Esophagus squamous epithelium (tissue), 5 donors: ENCODE measurements at regions not wholly inside any gene's neighbourhood (a gene's known extent, or its start where the extent isn't known, plus 50 kb on each side); places are given as distances from the start of the nearest gene placed in this dataset.

Experiments used
- DNase-seq: peaks from one replicate; lab custom pipeline; 2025; lab: John Stamatoyannopoulos, UW
- H3K27ac ChIP-seq, 4 donors: fragments of 200-600 bp; sonication (generic); one replicate each; pipeline ENCODE4 v1.5.1; 2016 to 2019; ENCODE audit warnings: mild to moderate bottlenecking in 1 of 4
- H3K27me3 ChIP-seq, 4 donors: fragments of 200-600 bp; sonication (generic); 1 replicate in 3 of 4; 2 replicates in 1 of 4; pipeline versions ENCODE4 v1.5.1 to v1.6.0; 2017 to 2021; ENCODE audit warnings: antibody characterized with exemption in 1 of 4
- H3K36me3 ChIP-seq, 3 donors: fragments of 200-600 bp; sonication (generic); one replicate each; pipeline ENCODE4 v1.5.1; 2016 to 2019
- H3K4me1 ChIP-seq, 3 donors: fragments of 200-600 bp; sonication (generic); one replicate each; pipeline ENCODE4 v1.5.1; 2017 to 2019
- H3K4me3 ChIP-seq, 4 donors: fragments of 200-600 bp; sonication (generic); 1 replicate in 3 of 4; 2 replicates in 1 of 4; pipeline ENCODE4 v1.5.1; 2016 to 2019; ENCODE audit warnings: mild to moderate bottlenecking in 2 of 4, moderate library complexity in 1 of 4
- H3K9me3 ChIP-seq, 3 donors: fragments of 200-600 bp; sonication (generic); one replicate each; pipeline ENCODE4 v1.5.1; 2016 to 2019
- POLR2A ChIP-seq, 4 donors: fragments of 450-650 bp; IDR thresholded peaks; one replicate each; pipeline ENCODE4 v1.6.1; 2017; ENCODE audit warnings: antibody characterized with exemption in 4 of 4, mild to moderate bottlenecking in 4 of 4, moderate library complexity in 3 of 4
- WGBS, 2 donors: methylation state at CpG; one replicate each; pipeline ENCODE4 v1.1.5; 2018; 5-methylcytosine and 5-hydroxymethylcytosine counted together
- intact Hi-C: fragments of 100-400 bp; cut with DNase I; formaldehyde crosslinking; loops from one replicate; pipeline ENCODE4 v1.15.0; 2022
- TF ChIP-seq, protein P1 (sequence below), 6 experiments: fragments of 450-650 bp in 4 of 6; fragments of 200-600 bp in 2 of 6; sonication (generic) in 2 of 6; IDR thresholded peaks; one replicate each; pipeline ENCODE4 v1.5.1; 2016 to 2019; ENCODE audit warnings: antibody characterized with exemption in 6 of 6, mild to moderate bottlenecking in 4 of 6, moderate library complexity in 4 of 6
- donor health status: DM: yes; HTN: yes; CAD: no.

GRCh38 chr2:192775459-192776262 is 580.9 kb upstream of the TMEFF2 start:
- no peak for TF ChIP-seq POLR2A (IDR thresholded peaks at IDR 0.05)
- TF ChIP-seq, protein P1, sequence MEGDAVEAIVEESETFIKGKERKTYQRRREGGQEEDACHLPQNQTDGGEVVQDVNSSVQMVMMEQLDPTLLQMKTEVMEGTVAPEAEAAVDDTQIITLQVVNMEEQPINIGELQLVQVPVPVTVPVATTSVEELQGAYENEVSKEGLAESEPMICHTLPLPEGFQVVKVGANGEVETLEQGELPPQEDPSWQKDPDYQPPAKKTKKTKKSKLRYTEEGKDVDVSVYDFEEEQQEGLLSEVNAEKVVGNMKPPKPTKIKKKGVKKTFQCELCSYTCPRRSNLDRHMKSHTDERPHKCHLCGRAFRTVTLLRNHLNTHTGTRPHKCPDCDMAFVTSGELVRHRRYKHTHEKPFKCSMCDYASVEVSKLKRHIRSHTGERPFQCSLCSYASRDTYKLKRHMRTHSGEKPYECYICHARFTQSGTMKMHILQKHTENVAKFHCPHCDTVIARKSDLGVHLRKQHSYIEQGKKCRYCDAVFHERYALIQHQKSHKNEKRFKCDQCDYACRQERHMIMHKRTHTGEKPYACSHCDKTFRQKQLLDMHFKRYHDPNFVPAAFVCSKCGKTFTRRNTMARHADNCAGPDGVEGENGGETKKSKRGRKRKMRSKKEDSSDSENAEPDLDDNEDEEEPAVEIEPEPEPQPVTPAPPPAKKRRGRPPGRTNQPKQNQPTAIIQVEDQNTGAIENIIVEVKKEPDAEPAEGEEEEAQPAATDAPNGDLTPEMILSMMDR (IDR thresholded peaks at IDR 0.05), result no peak
- no peaks in the 10 kb centered on the region for H3K9me3 ChIP-seq
- 67 to 74% methylated on average over 6 of the region's 6 CpGs for WGBS, 2 donors
- no peaks in the 10 kb centered on the region for H3K4me1 ChIP-seq
- H3K27ac ChIP-seq, result no peak overlapping the region
- no peaks in the 10 kb centered on the region for H3K27me3 ChIP-seq
- H3K4me3 ChIP-seq, result no peak overlapping the region
- H3K36me3 ChIP-seq, result no peaks in the 10 kb centered on the region
- DNase-seq, result no peak
- intact Hi-C loops, result no loop called here

DNA sequence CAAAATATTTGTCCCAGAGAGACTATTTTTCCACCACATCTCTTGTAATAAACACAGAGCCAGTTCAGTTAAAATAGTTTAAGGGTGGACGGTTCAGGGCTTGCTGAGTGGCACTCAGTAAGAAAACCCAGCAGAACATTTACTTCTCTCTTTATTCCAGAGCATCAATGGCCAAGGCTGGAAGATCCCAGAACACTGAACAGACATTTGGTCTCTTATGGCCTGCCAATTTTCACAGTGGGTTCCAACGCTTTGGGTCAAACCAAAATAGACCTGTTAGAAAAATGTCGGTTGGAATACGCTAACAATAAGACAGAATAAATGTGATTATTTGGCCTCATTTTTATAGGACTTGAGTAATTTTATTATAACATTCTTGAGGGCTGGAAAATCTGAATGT is 580.3 kb upstream of the TMEFF2 start:
- Histone ChIP-seq H3K4me3 (no peak overlapping the region), H3K27me3 (no peaks in the 10 kb centered on the region), H3K36me3 (no peaks in the 10 kb centered on the region), H3K9me3 (no peaks in the 10 kb centered on the region), H3K4me1 (no peaks in the 10 kb centered on the region), H3K27ac (no peak overlapping the region)
- TF ChIP-seq, protein P1 (IDR thresholded peaks at IDR 0.05), result no peak
- no peak for TF ChIP-seq POLR2A (IDR thresholded peaks at IDR 0.05)
- intact Hi-C loops, result no loop called here
- 87 to 100% methylated on average over 4 of the region's 4 CpGs for WGBS, 2 donors
- DNase-seq, result no peak

DNA sequence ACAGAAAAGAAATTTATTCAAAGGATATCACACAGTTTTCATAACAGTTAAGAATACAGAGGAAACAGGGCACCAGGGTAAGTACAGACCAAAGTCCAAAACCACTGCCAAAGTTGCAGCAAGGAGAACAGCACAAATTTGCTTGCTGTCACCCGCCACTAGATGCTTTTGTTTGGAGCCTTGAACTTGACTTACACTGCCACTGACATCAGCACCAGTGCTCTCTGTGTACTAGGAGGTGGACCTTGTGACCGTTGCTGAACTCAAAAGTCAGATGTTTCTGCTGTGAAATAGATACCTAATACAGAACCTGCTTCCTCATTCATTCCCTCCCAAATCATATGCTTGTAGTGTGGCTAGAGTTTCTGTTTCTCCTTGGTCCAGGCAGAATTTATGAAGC is 578.3 kb upstream of the TMEFF2 start:
- TF ChIP-seq, protein P1 (IDR thresholded peaks at IDR 0.05), result no peak
- TF ChIP-seq POLR2A (IDR thresholded peaks at IDR 0.05), result no peak
- Histone ChIP-seq H3K27me3 (no peaks in the 10 kb centered on the region), H3K4me3 (no peak overlapping the region), H3K9me3 (no peaks in the 10 kb centered on the region), H3K36me3 (no peaks in the 10 kb centered on the region), H3K4me1 (no peaks in the 10 kb centered on the region), H3K27ac (no peak overlapping the region)
- intact Hi-C loops, result no loop called here
- no peak for DNase-seq
- 35 to 42% methylated on average over 2 of the region's 2 CpGs for WGBS, 2 donors

DNA sequence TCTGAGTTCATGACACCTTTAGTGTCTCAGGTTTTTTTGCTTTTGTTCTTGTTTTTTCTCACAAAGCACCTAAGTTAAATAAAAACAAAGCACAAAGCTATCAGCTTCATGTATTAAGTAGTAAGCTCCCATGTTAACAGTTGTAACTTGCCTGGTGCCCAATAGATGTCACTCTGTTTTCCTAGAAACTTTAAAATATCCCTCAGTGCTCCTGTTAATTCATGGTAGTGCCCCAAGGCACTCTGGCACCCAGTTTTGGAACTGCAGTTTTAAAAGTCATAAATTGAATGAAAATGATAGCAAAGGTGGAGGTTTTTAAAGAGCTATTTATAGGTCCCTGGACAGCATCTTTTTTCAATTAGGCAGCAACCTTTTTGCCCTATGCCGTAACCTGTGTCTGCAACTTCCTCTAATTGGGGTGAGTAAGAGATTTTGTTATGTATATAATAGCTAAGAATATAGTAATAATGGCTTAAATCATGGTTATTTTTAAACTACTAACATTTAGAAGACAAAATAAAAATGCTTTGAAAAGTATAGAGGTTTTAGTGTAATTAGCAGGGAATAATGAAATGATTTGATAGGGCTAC is 555.0 kb upstream of the TMEFF2 start:
- Histone ChIP-seq H3K36me3 (no peaks in the 10 kb centered on the region), H3K4me3 (no peak overlapping the region), H3K27ac (no peak overlapping the region), H3K27me3 (no peaks in the 10 kb centered on the region), H3K9me3 (no peaks in the 10 kb centered on the region), H3K4me1 (no peaks in the 10 kb centered on the region)
- WGBS, 2 donors, result 55 to 58% methylated on average over 1 of the region's 1 CpG
- intact Hi-C loops, result no loop called here
- no peak for TF ChIP-seq POLR2A (IDR thresholded peaks at IDR 0.05)
- TF ChIP-seq, protein P1 (IDR thresholded peaks at IDR 0.05), result no peak
- DNase-seq, result no peak

DNA sequence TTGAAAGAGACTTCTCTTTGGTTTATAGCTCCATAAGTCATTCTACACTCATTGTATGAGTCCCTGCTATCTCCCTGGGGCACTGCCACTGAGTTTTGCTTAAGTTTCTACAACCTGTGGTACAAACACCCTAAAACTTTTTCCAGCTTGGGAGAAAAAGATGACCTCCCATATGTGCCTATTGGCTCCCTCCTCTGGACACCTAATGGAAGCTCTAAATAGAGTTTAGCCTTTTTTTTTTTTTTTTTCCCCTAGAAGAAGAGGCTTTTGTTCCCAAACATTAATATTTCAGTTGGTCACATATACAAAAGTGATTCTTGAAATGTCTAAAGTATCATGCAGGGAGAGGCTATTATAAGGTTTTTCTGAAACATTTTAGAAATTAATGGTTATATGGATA is 547.2 kb upstream of the TMEFF2 start:
- Histone ChIP-seq H3K9me3 (no peaks in the 10 kb centered on the region), H3K27me3 (no peaks in the 10 kb centered on the region), H3K36me3 (no peaks in the 10 kb centered on the region), H3K4me1 (no peaks in the 10 kb centered on the region), H3K27ac (no peak overlapping the region), H3K4me3 (no peak overlapping the region)
- DNase-seq, result no peak
- intact Hi-C loops, result no loop called here
- no peak for TF ChIP-seq POLR2A (IDR thresholded peaks at IDR 0.05)
- TF ChIP-seq, protein P1 (IDR thresholded peaks at IDR 0.05), result no peak
